ENCODE measurements at regions not wholly inside any gene's neighbourhood (a gene's known extent, or its start where the extent isn't known, plus 50 kb on each side); places are given as distances from the start of the nearest gene placed in this dataset.

- TF ChIP-seq ZFX (IDR thresholded peaks at IDR 0.05; ENCODE audit: borderline replicate concordance) (no peak), CTCF (IDR thresholded peaks at IDR 0.05) (no peak)
Measured at GRCh38 chr4:11636551-11636950, 207.9 kb upstream of the HS3ST1 start.
